ENCODE measurements at regions not wholly inside any gene's neighbourhood (a gene's known extent, or its start where the extent isn't known, plus 50 kb on each side); places are given as distances from the start of the nearest gene placed in this dataset.
A peak's percentile ranks its signal among the peaks of the same experiment; 100 is the strongest.
"Not testable (repeated sequence)": the region's sequence is repeated elsewhere in the genome, so short reads cannot be mapped to it uniquely, and the experiment has no call there.

DNA sequence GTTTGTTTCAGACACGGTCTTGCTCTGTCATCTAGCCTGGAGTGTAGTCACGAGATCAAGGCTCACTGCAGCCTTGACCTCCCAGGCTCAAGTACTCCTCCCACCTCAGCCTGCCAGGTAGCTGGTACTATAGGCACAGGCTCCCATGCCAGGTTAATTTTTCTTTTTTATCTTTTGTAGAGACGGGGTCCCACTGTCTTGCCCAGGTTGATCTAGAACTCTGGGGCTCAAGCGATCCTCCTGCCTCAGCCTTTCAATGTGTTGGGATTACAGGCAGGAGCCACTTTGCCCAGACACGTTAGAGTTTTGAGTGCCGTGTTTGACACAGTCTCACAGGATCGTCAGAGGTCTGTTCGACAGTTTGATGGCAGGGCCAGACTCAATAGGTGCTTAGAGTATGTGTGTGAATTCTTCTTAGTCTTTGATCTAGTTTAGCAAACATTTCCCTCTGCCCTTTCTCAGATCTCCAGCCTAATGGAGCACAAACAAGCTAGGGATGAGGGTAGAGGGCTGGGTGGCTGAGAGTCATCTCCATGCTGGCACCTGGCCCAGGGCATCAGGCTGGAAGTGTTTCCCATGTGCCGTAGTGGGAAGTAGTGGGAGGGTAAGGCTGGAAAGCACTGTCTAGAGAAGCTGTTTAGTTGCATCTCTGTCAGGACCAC, 66.1 kb upstream of the DLG1 start:
- Histone ChIP-seq H3K9ac (ENCODE audit: low read depth in 1 of 2, low read length in 2 of 2) (no peak overlapping the region), H3K4me3 (ENCODE audit: low read depth in 1 of 2, low read length in 2 of 2) (no peak overlapping the region), H3K9me3 (ENCODE audit: control insufficient read depth in 1 of 2, low read length in 2 of 2) (peaks cover 3 to 7% of the 10 kb centered on the region in 2 donors), H3K36me3 (ENCODE audit: control insufficient read depth in 1 of 2, insufficient read depth in 2 of 2, low read length in 2 of 2) (no peaks in the 10 kb centered on the region), H3K27ac (ENCODE audit: low read depth, low read length) (no peak overlapping the region), H3K27me3 (ENCODE audit: control insufficient read depth in 1 of 2, insufficient read depth in 2 of 2, low read length in 2 of 2) (no peaks in the 10 kb centered on the region), H3K4me1 (ENCODE audit: control insufficient read depth in 1 of 2, insufficient read depth in 2 of 2, low read length in 2 of 2) (peaks cover 0 to 5% of the 10 kb centered on the region in 2 donors)

DNA sequence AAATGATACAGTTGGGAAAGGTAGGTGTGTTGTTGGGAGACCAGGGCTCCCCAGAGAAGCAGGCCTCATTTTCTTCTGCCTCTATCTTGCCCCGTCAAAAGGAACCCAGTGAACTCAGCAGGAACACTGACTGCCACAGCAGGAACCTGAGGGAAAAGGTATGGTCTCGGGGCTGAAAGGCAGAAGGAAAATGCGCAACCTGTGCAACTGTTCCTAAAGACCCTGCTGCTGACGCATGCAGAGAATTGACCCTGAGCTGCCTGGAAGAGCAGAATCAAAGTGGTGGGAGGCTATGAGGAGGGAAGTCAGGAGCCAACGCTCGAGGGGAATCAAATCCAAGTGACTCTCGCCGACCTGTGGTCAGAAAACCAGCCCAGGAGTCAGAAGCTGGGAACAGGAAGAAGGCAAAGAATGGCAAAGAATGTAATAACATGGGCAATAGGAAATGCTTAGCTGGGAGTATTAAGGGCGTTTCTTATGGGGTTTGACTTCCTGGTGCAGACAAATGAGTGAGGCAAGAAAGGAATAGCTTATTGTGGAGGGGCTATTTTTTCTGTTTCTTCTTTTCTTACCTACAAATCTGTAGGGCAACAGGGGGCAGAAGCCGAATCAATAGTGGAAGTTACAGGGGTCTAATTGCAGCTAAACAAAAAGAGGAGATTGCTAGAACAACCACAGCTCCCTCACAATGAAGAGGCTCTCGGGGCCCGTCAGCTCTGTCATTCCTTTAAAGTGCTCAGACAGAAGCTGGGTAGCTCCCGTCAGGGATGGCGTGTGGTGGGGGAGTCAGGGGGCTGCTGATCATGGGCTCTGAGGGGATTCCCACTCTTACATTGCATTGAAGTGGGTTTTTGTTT, 65.4 kb upstream of the DLG1 start:
- H3K27me3 ChIP-seq (ENCODE audit: control insufficient read depth in 1 of 2, insufficient read depth in 2 of 2, low read length in 2 of 2), result no peaks in the 10 kb centered on the region
- H3K4me1 ChIP-seq (ENCODE audit: control insufficient read depth in 1 of 2, insufficient read depth in 2 of 2, low read length in 2 of 2), result peaks cover 0 to 5% of the 10 kb centered on the region in 2 donors
- no peak overlapping the region for H3K27ac ChIP-seq (ENCODE audit: low read depth, low read length)
- peaks cover 3 to 15% of the 10 kb centered on the region in 2 donors for H3K9me3 ChIP-seq (ENCODE audit: control insufficient read depth in 1 of 2, low read length in 2 of 2)
- H3K36me3 ChIP-seq (ENCODE audit: control insufficient read depth in 1 of 2, insufficient read depth in 2 of 2, low read length in 2 of 2), result no peaks in the 10 kb centered on the region
- H3K9ac ChIP-seq (ENCODE audit: low read depth in 1 of 2, low read length in 2 of 2), result no peak overlapping the region
- H3K4me3 ChIP-seq (ENCODE audit: low read depth in 1 of 2, low read length in 2 of 2), result no peak overlapping the region

DNA sequence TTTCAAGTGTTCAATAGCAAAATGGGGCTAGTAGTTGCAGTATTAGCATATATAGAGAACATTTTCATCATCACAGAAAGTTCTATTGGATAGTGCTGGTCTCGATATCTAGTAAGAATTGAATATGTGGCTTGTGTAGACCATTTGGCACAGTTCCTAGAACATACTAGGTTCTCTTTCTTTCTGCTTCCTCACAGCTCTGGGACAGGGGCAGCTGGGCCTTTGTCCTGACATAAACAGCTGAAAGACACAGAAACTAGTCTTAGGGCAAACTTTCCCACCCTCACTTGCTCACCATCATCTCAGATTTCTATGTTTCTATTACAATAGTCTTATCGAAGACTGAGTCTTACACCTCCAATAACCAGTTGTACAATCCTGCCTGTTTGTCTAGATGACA, 63.7 kb upstream of the DLG1 start:
- no peaks in the 10 kb centered on the region for H3K27me3 ChIP-seq (ENCODE audit: control insufficient read depth in 1 of 2, insufficient read depth in 2 of 2, low read length in 2 of 2)
- H3K9ac ChIP-seq (ENCODE audit: low read depth in 1 of 2, low read length in 2 of 2), result no peak overlapping the region
- H3K9me3 ChIP-seq (ENCODE audit: control insufficient read depth in 1 of 2, low read length in 2 of 2), result peaks cover 3 to 15% of the 10 kb centered on the region in 2 donors
- peaks cover 0 to 5% of the 10 kb centered on the region in 2 donors for H3K4me1 ChIP-seq (ENCODE audit: control insufficient read depth in 1 of 2, insufficient read depth in 2 of 2, low read length in 2 of 2)
- H3K36me3 ChIP-seq (ENCODE audit: control insufficient read depth in 1 of 2, insufficient read depth in 2 of 2, low read length in 2 of 2), result no peaks in the 10 kb centered on the region
- no peak overlapping the region for H3K27ac ChIP-seq (ENCODE audit: low read depth, low read length)
- H3K4me3 ChIP-seq (ENCODE audit: low read depth in 1 of 2, low read length in 2 of 2), result no peak overlapping the region

DNA sequence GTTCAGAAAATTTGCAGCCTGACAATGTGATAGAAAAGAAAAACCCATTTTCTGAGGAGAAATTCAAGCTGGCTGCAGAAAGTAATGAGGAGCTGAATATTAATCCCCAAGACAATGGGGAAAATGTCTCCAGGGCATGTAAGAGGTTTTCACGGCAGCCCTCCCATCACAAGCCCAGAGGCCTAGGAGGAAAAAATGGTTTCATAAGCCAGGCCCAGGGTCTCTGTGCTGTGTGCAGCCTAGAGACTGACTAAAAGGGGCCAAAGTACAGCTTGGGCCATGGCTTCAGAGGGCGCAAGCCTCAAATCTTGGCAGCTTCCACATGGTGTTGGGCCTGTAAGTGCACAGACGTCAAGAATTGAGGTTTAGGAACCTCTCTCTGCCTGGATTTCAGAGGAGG, 61.7 kb upstream of the DLG1 start:
- H3K9ac ChIP-seq (ENCODE audit: low read depth in 1 of 2, low read length in 2 of 2); H3K4me3 ChIP-seq (ENCODE audit: low read depth in 1 of 2, low read length in 2 of 2); H3K36me3 ChIP-seq (ENCODE audit: control insufficient read depth in 1 of 2, insufficient read depth in 2 of 2, low read length in 2 of 2); H3K27ac ChIP-seq (ENCODE audit: low read depth, low read length); H3K27me3 ChIP-seq (ENCODE audit: control insufficient read depth in 1 of 2, insufficient read depth in 2 of 2, low read length in 2 of 2): not testable (repeated sequence)
- H3K4me1 ChIP-seq (ENCODE audit: control insufficient read depth in 1 of 2, insufficient read depth in 2 of 2, low read length in 2 of 2), result peaks cover 7 to 12% of the 10 kb centered on the region in 2 donors
- H3K9me3 ChIP-seq (ENCODE audit: control insufficient read depth in 1 of 2, low read length in 2 of 2), result peaks cover 3 to 15% of the 10 kb centered on the region in 2 donors

DNA sequence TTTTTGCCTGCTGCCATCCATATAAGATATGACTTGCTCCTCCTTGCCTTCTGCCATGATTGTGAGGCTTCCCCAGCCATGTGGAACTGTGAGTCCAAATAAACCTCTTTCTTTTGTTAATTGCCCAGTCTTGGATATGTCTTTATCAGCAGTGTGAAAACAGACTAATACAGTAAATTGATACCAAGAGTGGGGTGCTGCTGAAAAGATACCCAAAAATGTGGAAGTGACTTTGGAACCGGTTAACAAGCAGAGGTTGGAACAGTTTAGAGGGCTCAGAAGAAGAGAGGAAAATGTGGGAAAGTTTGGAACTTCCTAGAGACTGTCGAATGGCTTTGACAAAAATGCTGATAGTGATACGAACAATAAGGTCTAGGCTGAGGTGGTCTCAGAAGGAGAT, 61.1 kb upstream of the DLG1 start:
- H3K27me3 ChIP-seq (ENCODE audit: control insufficient read depth in 1 of 2, insufficient read depth in 2 of 2, low read length in 2 of 2), result not testable (repeated sequence)

DNA sequence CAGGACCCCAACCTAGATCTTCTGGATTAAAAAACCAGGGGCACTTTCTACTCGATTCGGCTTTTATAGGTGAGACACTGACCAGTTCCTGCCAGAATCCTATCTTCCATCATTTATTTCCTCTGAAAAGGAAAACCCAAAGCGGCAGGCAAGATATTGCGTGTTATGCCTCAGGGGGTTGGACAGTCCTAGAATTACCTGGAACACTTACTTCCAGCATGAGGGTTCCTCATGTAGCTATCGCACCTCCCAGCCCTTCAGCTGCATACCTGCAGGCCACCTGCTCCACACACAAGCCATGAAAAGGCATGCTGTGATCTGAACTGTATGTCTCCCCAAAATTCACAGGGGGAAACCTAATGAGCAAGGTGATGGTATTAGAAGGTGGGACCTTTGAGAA, 58.3 kb upstream of the DLG1 start:
- peaks cover 10 to 11% of the 10 kb centered on the region in 2 donors for H3K4me1 ChIP-seq (ENCODE audit: control insufficient read depth in 1 of 2, insufficient read depth in 2 of 2, low read length in 2 of 2)
- no peak overlapping the region for H3K27ac ChIP-seq (ENCODE audit: low read depth, low read length)
- H3K9ac ChIP-seq (ENCODE audit: low read depth in 1 of 2, low read length in 2 of 2), result peak overlapping the region; percentile 15 to 48
- peak overlapping the region; percentile 61 to 70 for H3K4me3 ChIP-seq (ENCODE audit: low read depth in 1 of 2, low read length in 2 of 2)
- peaks cover 3 to 15% of the 10 kb centered on the region in 2 donors for H3K9me3 ChIP-seq (ENCODE audit: control insufficient read depth in 1 of 2, low read length in 2 of 2)
- H3K36me3 ChIP-seq (ENCODE audit: control insufficient read depth in 1 of 2, insufficient read depth in 2 of 2, low read length in 2 of 2), result no peaks in the 10 kb centered on the region
- no peaks in the 10 kb centered on the region for H3K27me3 ChIP-seq (ENCODE audit: control insufficient read depth in 1 of 2, insufficient read depth in 2 of 2, low read length in 2 of 2)

More for the DNA sequence above, 61.1 kb upstream of the DLG1 start:
- Histone ChIP-seq H3K9me3 (ENCODE audit: control insufficient read depth in 1 of 2, low read length in 2 of 2) (peaks cover 3 to 15% of the 10 kb centered on the region in 2 donors), H3K4me1 (ENCODE audit: control insufficient read depth in 1 of 2, insufficient read depth in 2 of 2, low read length in 2 of 2) (peaks cover 10 to 12% of the 10 kb centered on the region in 2 donors)
- not testable (repeated sequence) for H3K27ac ChIP-seq (ENCODE audit: low read depth, low read length); H3K4me3 ChIP-seq (ENCODE audit: low read depth in 1 of 2, low read length in 2 of 2); H3K36me3 ChIP-seq (ENCODE audit: control insufficient read depth in 1 of 2, insufficient read depth in 2 of 2, low read length in 2 of 2); H3K9ac ChIP-seq (ENCODE audit: low read depth in 1 of 2, low read length in 2 of 2)

DNA sequence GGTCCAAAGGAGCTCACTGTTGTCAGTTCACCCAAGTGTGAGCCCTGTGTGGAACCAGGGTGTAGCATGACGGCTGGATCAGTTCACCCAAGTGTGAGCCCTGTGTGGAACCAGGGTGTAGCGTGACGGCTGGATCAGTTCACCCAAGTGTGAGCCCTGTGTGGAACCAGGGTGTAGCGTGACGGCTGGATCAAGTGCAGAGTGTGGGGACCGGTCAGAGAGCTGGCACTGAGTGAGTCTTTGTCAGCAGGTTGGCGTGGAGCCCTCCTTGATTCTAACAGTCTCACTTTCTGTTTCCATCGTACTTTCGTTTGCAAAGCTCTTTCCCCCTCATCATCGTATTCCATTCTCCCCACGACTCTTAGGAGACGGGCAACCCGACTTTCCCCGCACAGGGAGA, 57.9 kb upstream of the DLG1 start:
- no peaks in the 10 kb centered on the region for H3K36me3 ChIP-seq (ENCODE audit: control insufficient read depth in 1 of 2, insufficient read depth in 2 of 2, low read length in 2 of 2)
- H3K9me3 ChIP-seq (ENCODE audit: control insufficient read depth in 1 of 2, low read length in 2 of 2), result peaks cover 3 to 15% of the 10 kb centered on the region in 2 donors
- no peaks in the 10 kb centered on the region for H3K27me3 ChIP-seq (ENCODE audit: control insufficient read depth in 1 of 2, insufficient read depth in 2 of 2, low read length in 2 of 2)
- peak overlapping the region; percentile 61 to 70 for H3K4me3 ChIP-seq (ENCODE audit: low read depth in 1 of 2, low read length in 2 of 2)
- peaks cover 10 to 11% of the 10 kb centered on the region in 2 donors for H3K4me1 ChIP-seq (ENCODE audit: control insufficient read depth in 1 of 2, insufficient read depth in 2 of 2, low read length in 2 of 2)
- H3K9ac ChIP-seq (ENCODE audit: low read depth in 1 of 2, low read length in 2 of 2), result peak overlapping the region; percentile 15 to 48
- H3K27ac ChIP-seq (ENCODE audit: low read depth, low read length), result no peak overlapping the region

DNA sequence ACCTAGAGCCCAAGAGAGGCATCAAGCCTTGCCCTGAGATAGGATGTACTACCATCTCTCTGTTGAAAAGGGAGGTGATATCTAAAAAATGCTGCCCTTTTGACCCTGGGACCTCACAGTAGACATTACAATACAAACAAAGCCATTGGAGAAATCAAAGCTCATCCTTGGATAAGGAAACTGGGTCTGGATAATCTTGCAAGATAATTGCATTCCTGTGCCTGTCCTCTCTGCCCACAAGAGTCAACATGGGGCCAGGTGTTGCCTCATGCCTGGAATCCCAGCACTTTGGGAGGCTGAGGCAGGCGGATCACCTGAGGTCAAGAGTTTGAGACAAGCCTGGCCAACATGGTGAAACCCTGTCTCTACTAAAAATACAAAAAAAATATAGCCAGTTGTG, 57.3 kb upstream of the DLG1 start:
- peaks cover 3 to 15% of the 10 kb centered on the region in 2 donors for H3K9me3 ChIP-seq (ENCODE audit: control insufficient read depth in 1 of 2, low read length in 2 of 2)
- H3K27ac ChIP-seq (ENCODE audit: low read depth, low read length), result no peak overlapping the region
- no peaks in the 10 kb centered on the region for H3K36me3 ChIP-seq (ENCODE audit: control insufficient read depth in 1 of 2, insufficient read depth in 2 of 2, low read length in 2 of 2)
- H3K4me3 ChIP-seq (ENCODE audit: low read depth in 1 of 2, low read length in 2 of 2), result peak overlapping the region in 1 of 2 donors; percentile 70
- H3K4me1 ChIP-seq (ENCODE audit: control insufficient read depth in 1 of 2, insufficient read depth in 2 of 2, low read length in 2 of 2), result peaks cover 10 to 11% of the 10 kb centered on the region in 2 donors
- H3K9ac ChIP-seq (ENCODE audit: low read depth in 1 of 2, low read length in 2 of 2), result no peak overlapping the region
- H3K27me3 ChIP-seq (ENCODE audit: control insufficient read depth in 1 of 2, insufficient read depth in 2 of 2, low read length in 2 of 2), result no peaks in the 10 kb centered on the region

DNA sequence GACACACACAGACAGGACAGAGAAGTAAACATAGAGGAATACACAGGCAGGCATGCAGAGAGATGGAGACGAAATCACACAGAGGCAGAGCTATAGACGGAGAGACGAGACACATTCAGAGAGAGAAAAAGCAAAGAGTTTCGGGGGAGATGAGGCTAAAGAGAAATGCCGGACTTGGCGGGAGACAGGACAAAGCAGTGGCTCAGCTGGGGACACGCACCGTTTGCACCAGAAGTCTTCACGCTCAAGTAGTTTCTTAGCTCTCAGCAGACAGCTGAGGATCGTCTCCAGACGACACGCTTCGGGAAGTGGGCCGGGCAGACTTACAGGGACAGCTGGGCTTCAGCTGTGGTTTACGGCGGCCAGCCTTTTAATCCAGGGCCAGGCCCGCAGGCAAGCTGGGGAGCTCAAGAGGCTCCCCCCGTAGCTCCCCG, 56.2 kb upstream of the DLG1 start:
- Histone ChIP-seq H3K36me3 (ENCODE audit: control insufficient read depth in 1 of 2, insufficient read depth in 2 of 2, low read length in 2 of 2) (no peaks in the 10 kb centered on the region), H3K27ac (ENCODE audit: low read depth, low read length) (peak overlapping the region; percentile 26), H3K9ac (ENCODE audit: low read depth in 1 of 2, low read length in 2 of 2) (no peak overlapping the region), H3K27me3 (ENCODE audit: control insufficient read depth in 1 of 2, insufficient read depth in 2 of 2, low read length in 2 of 2) (no peaks in the 10 kb centered on the region), H3K4me1 (ENCODE audit: control insufficient read depth in 1 of 2, insufficient read depth in 2 of 2, low read length in 2 of 2) (peaks cover 10 to 11% of the 10 kb centered on the region in 2 donors), H3K9me3 (ENCODE audit: control insufficient read depth in 1 of 2, low read length in 2 of 2) (peaks cover 0 to 8% of the 10 kb centered on the region in 2 donors), H3K4me3 (ENCODE audit: low read depth in 1 of 2, low read length in 2 of 2) (peak overlapping the region in 1 of 2 donors; percentile 45)

DNA sequence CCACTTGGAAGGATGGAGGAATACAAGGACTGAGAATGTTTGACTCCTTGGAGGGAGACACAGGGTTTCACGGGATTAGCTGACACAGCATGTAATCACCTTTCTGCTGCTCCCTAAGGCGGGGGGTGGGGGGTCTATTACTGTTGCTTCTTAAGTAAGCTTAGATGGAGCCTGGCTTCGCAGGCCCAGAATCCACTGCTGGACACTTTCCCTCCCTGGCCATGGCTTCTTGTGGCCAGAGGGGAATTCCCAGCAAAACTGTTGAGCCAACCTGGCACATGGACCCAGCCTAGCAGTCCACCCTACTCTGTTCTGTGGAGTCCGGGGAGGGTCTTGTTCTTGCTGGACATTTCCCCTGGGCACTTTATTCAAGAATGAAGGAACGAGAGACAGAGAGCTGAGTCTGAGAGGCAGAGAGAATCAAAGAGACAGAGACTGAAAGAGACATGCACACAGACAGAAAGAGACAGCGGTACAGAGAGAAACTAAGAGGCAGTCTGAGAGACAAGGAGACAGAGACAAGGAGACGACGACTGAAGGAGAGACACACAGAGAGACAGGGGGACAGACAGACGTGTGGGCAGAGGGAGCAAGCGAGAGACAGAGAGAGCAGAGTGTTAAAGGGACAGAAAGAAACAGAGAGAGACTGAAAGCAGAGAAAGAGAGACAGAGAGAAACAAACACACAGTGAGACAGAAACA, 55.6 kb upstream of the DLG1 start:
- H3K27me3 ChIP-seq (ENCODE audit: control insufficient read depth in 1 of 2, insufficient read depth in 2 of 2, low read length in 2 of 2), result no peaks in the 10 kb centered on the region
- peaks cover 0 to 2% of the 10 kb centered on the region in 2 donors for H3K9me3 ChIP-seq (ENCODE audit: control insufficient read depth in 1 of 2, low read length in 2 of 2)
- H3K4me1 ChIP-seq (ENCODE audit: control insufficient read depth in 1 of 2, insufficient read depth in 2 of 2, low read length in 2 of 2), result peaks cover 10 to 11% of the 10 kb centered on the region in 2 donors
- H3K9ac ChIP-seq (ENCODE audit: low read depth in 1 of 2, low read length in 2 of 2), result no peak overlapping the region
- no peaks in the 10 kb centered on the region for H3K36me3 ChIP-seq (ENCODE audit: control insufficient read depth in 1 of 2, insufficient read depth in 2 of 2, low read length in 2 of 2)
- H3K27ac ChIP-seq (ENCODE audit: low read depth, low read length), result no peak overlapping the region
- H3K4me3 ChIP-seq (ENCODE audit: low read depth in 1 of 2, low read length in 2 of 2), result no peak overlapping the region
